GM13976 (cell line): ENCODE measurements at regions not wholly inside any gene's neighbourhood (a gene's known extent, or its start where the extent isn't known, plus 50 kb on each side); places are given as distances from the start of the nearest gene placed in this dataset.
"Not testable (repeated sequence)": the region's sequence is repeated elsewhere in the genome, so short reads cannot be mapped to it uniquely, and the experiment has no call there.

Source experiments
- DNase-seq: peaks from one replicate; pipeline ENCODE4 v3.0.0; 2012; ENCODE audit warnings: low spot score
- CTCF ChIP-seq: IDR thresholded peaks from 2 replicates; pipeline ENCODE4 v1.5.1; 2012; ENCODE audit warnings: borderline replicate concordance, mild to moderate bottlenecking; ENCODE audit not compliant: insufficient read depth; ENCODE audit errors: extremely low read depth, missing control alignments, control extremely low read depth
- in situ Hi-C: fragments of 300-500 bp; cut with MboI; formaldehyde crosslinking; loops from one replicate; pipeline ENCODE4 v1.12.0; 2022; ENCODE audit warnings: low sequenced_read_pairs, mixed read lengths, inconsistent platforms; ENCODE audit not compliant: unreplicated experiment

- no peak for DNase-seq
- in situ Hi-C loops, result no loop called here
- TF ChIP-seq CTCF, result no peak
Measured at GRCh38 chr3:145032791-145033190, 1061.2 kb downstream of the DIPK2A start.

GRCh38 chr3:145035682-145036081 lies 1064.1 kb downstream of the DIPK2A start:
- in situ Hi-C loops, result no loop called here
- TF ChIP-seq CTCF, result no peak
- no peak for DNase-seq

- in situ Hi-C loops, DNase-seq: not testable (repeated sequence)
Measured at GRCh38 chr3:145054055-145054454, 1082.4 kb downstream of the DIPK2A start.

- in situ Hi-C loops, result no loop called here
- no peak for TF ChIP-seq CTCF
- DNase-seq, result no peak
Measured at GRCh38 chr3:145055375-145056076, 1083.9 kb downstream of the DIPK2A start.

- TF ChIP-seq CTCF, result no peak
- DNase-seq, result no peak
- in situ Hi-C loops, result no loop called here
Measured at GRCh38 chr3:145058483-145058882, 1086.9 kb downstream of the DIPK2A start.

- in situ Hi-C loops, result no loop called here
- no peak for DNase-seq
- TF ChIP-seq CTCF, result no peak
Measured at GRCh38 chr3:145063616-145064015, 1092.0 kb downstream of the DIPK2A start.

GRCh38 chr3:145070795-145071194 lies 1090.2 kb downstream of the PLOD2 start:
- in situ Hi-C loops, result no loop called here
- no peak for TF ChIP-seq CTCF

More at GRCh38 chr3:145070795-145071194, 1090.2 kb downstream of the PLOD2 start:
- DNase-seq, result no peak
